ENCODE measurements at regions not wholly inside any gene's neighbourhood (a gene's known extent, or its start where the extent isn't known, plus 50 kb on each side); places are given as distances from the start of the nearest gene placed in this dataset.

DNA sequence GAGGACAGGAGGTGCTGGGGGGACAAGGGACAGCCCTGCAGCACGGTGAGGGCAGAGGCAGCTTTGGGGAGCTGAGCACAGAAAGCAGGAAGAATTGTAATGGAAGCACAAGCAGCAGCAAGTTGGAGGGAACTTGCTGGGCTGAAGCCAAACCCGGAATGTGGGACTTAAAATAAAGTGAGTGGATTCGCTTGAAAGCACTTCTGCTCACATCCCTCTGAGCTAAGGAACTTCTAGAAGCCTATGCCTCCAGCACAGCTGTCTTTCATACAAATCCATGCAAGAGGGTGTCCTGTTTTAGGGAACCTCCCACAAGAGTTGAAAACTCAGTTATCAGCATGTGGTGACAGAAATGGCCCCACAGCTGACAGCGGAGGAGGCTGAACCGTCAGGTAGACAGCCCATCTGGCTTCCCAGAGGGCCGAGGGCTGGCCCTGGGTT lies 71.4 kb upstream of the MLN start:
- Mint-ChIP-seq H3K36me3 (no peaks in the 10 kb centered on the region), H3K4me1 (peaks cover 2% of the 10 kb centered on the region), H3K27ac (peak overlapping the region; percentile 70), H3K27me3 (peaks cover 26% of the 10 kb centered on the region), H3K9me3 (no peaks in the 10 kb centered on the region), H3K4me3 (no peak overlapping the region)
- DNase-seq (no peak), ATAC-seq (ENCODE audit: low read depth) (no peak)
- POLR2A ChIA-PET, result no interaction called here

DNA sequence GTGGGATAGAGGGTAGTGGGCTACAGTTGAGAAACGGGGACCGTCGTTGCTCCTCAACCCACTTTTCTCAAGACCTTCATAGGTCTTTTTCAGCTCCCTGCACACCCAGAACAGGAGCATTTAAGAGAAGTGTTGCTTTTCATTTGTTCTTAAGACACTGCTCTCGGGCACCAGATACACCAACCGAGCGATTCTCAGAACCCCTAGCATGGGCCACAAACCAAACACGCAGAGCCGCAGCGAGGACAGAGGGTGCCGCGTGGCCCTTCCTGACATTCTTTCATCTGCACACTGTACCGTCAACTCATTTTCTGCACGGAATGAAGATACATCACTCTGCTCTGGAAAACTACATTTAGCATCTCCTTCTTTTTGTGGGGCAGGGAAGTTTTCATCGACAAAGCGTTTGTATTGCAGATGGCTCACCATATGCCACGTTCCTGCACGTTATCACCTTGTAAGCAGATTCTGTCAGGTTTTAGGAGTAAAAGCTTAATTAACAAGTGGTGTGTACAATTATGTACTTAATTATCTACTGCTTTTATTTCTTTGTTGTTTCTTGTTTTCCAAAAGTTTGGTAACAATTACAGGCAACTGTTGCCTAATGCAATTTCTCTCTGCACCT lies 70.4 kb upstream of the MLN start:
- no peaks in the 10 kb centered on the region for H3K9me3 Mint-ChIP-seq
- H3K36me3 Mint-ChIP-seq, result no peaks in the 10 kb centered on the region
- ATAC-seq (ENCODE audit: low read depth), result no peak
- H3K4me3 Mint-ChIP-seq, result no peak overlapping the region
- DNase-seq, result no peak
- peaks cover 33% of the 10 kb centered on the region for H3K27me3 Mint-ChIP-seq
- H3K27ac Mint-ChIP-seq, result no peak overlapping the region
- POLR2A ChIA-PET, result no interaction called here
- H3K4me1 Mint-ChIP-seq, result peaks cover 2% of the 10 kb centered on the region

DNA sequence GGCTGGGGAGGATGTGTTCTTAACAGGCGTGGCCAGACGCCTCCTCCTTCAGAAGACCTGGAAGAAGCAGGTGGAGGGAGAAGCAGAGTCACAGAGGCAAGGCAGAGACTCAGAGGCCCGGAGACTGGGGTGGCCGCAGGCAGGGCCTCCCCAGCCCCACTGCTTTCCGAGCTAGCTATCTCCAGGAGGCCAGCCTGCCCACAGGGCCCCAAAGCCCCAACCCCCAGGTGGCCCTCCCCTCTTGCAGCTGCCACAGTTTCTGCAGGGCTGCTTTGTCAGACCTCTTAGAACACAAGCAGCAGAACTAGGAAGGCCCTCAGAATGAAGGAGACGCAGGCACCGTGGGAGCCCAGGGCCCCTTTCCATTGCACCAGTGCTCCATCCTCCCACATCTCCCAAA lies 69.0 kb upstream of the MLN start:
- Mint-ChIP-seq H3K4me1 (peaks cover 2% of the 10 kb centered on the region), H3K4me3 (no peak overlapping the region), H3K9me3 (no peaks in the 10 kb centered on the region), H3K36me3 (no peaks in the 10 kb centered on the region), H3K27ac (no peak overlapping the region), H3K27me3 (peaks cover 46% of the 10 kb centered on the region)
- DNase-seq (no peak), ATAC-seq (ENCODE audit: low read depth) (no peak)
- POLR2A ChIA-PET, result no interaction called here

DNA sequence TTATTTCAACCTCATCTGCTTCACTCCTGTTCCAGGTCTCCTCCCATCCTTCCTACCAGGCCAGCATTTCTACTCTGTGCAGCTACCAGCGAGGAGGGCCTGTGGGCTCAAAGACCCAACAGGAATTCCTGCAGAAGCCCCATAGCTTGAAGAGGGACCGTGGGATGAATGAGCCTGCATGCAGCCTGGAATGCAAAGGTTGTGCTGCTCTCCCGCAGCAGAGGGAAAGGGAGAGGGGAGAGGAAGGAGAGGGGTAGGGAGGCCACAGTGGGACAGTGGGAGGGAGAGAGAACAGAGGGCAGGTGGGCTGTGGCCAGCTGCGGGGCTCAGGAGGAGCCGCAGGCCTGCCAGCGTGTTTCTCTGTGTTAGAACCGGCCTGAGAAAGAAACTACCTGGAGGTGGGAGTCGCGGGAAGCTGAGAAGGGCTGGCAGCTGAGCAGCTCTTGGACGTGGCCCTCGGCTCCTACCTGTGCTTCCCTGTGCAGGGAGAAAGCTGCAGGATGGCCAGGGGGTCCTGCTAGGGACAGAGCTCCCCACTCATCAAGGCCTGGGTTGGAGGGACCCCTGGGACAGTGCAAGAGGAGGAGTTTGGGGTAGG lies 66.1 kb upstream of the MLN start:
- H3K4me1 Mint-ChIP-seq, result peaks cover 1% of the 10 kb centered on the region
- H3K4me3 Mint-ChIP-seq, result no peak overlapping the region
- H3K27ac Mint-ChIP-seq, result peak overlapping the region; percentile 15
- H3K27me3 Mint-ChIP-seq, result peaks cover 38% of the 10 kb centered on the region
- peaks cover 7% of the 10 kb centered on the region for H3K9me3 Mint-ChIP-seq
- no peak for ATAC-seq (ENCODE audit: low read depth)
- peaks cover 3% of the 10 kb centered on the region for H3K36me3 Mint-ChIP-seq
- DNase-seq, result no peak
- POLR2A ChIA-PET, result no interaction called here

DNA sequence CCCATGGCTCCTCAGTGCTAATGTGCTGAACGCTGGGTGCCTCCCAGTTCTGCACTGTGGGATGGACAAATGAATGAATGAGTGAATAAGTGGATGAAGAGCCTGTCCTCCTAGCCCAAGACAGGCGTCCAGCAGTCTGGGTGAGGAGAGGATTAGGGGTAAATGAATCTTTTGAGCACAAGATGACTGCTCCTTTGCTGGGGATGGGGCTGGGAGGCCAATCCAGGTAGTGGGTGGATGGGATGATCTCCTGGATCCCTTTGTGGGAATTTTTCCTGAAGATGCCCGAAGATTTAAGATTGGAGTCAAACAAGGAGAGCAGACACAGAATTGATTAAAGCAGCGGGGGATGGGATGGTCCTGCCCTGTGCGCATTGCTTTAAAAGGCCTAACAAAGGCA lies 65.3 kb upstream of the MLN start:
- Mint-ChIP-seq H3K4me3 (no peak overlapping the region), H3K27ac (no peak overlapping the region), H3K9me3 (peaks cover 7% of the 10 kb centered on the region), H3K4me1 (peaks cover under 1% of the 10 kb centered on the region), H3K27me3 (peaks cover 33% of the 10 kb centered on the region), H3K36me3 (peaks cover 3% of the 10 kb centered on the region)
- ATAC-seq (ENCODE audit: low read depth) (no peak), DNase-seq (no peak)
- POLR2A ChIA-PET, result interaction anchor here (0.9 kb wide), 1 partner anchor 35 kb away, joined by 4 read pairs; no protein-coding TSS in a partner anchor

DNA sequence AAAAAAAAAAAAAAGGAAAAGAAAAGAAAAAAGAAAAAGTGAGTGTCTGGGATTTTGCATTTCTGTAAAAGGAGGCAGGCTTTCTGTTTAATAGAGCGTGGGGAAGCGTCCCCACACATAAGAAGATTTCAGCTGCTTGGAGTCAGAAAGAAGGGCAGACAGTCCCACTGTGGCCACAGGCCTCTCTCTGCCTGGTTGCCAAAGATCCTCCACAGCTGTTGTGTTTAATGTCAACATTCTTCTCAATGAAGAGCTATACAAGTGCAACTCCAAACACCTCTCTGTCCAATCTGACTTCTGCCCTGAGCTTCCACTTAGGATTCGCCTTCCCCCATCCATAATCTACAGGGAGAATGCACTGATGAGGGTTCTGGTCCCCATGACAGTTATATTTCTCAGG lies 64.3 kb upstream of the MLN start:
- peaks cover 3% of the 10 kb centered on the region for H3K36me3 Mint-ChIP-seq
- no peak overlapping the region for H3K27ac Mint-ChIP-seq
- ATAC-seq (ENCODE audit: low read depth), result no peak
- DNase-seq, result no peak
- H3K9me3 Mint-ChIP-seq, result peaks cover 7% of the 10 kb centered on the region
- peaks cover 4% of the 10 kb centered on the region for H3K4me1 Mint-ChIP-seq
- POLR2A ChIA-PET, result interaction anchor here (0.9 kb wide), 1 partner anchor 36 kb away, joined by 4 read pairs; no protein-coding TSS in a partner anchor
- H3K27me3 Mint-ChIP-seq, result peaks cover 31% of the 10 kb centered on the region
- H3K4me3 Mint-ChIP-seq, result no peak overlapping the region

DNA sequence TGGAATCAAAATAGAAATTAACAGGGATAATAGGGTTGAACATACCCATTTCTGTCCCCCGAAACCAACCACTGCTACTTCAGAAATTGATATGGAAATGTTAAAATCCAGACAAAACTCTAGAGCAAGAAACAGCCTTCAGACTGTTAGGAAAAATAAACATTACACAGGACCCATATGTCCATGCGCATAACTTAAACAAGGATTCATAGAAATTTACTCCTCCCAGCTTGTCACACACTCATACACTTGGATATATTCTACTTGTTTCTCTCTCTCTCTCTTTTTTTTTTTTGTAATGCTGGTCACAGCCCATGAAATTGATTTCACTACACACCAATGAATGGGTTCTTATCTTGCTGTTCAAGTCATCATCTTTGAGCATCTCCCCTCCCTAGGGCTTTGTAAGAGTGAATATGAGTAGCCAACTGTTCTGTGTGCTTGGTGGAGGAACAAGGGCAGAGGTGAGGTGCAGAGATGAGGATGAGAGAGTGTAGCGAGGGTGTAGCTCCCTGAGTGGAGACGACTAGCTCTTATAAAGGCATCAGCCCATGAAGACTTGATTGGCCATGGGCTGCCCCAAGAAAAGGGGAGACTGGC lies 61.8 kb upstream of the MLN start:
- DNase-seq (no peak), ATAC-seq (ENCODE audit: low read depth) (no peak)
- H3K36me3 Mint-ChIP-seq, result peaks cover 3% of the 10 kb centered on the region
- peaks cover 21% of the 10 kb centered on the region for H3K4me1 Mint-ChIP-seq
- POLR2A ChIA-PET, result no interaction called here
- H3K4me3 Mint-ChIP-seq, result no peak overlapping the region
- H3K9me3 Mint-ChIP-seq, result peaks cover 7% of the 10 kb centered on the region
- peaks cover 38% of the 10 kb centered on the region for H3K27me3 Mint-ChIP-seq
- H3K27ac Mint-ChIP-seq, result no peak overlapping the region

DNA sequence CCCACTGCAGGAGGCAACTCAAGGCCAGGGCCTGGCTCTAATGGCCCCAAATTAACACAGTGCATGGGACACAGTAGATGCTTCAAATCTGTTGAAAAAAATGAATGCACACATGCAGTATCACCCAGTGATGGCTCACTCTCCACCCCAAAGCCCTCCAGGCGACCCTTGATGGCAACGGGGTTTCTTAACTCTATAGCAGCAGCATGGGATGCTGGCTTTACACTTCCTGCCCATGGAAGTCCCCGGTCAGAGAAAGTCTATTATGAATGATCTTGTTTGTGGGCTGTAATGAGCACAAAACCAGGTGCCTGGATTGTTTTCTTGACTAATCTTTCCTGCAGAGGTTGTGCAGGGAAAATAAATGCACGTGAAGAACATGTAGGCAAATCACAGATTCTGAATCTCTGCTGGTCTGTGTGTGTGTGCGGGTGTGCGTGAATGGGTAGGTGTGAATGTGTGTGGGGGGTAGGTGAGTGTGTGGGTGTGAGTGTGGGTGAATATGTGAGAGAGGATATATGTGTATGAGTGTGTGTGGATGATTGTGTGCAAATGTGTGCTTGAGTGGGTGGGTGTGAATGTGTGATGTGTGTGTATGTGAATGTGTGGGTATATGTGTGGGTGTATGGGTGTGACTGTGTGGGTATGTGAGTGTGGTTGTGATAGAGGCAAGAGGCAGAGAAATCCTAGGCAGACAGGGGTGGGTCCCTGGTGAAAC lies 60.1 kb upstream of the MLN start:
- Mint-ChIP-seq H3K9me3 (peaks cover 7% of the 10 kb centered on the region), H3K36me3 (peaks cover 3% of the 10 kb centered on the region), H3K4me3 (no peak overlapping the region), H3K27ac (no peak overlapping the region), H3K4me1 (peaks cover 23% of the 10 kb centered on the region), H3K27me3 (peaks cover 37% of the 10 kb centered on the region)
- DNase-seq (no peak), ATAC-seq (ENCODE audit: low read depth) (no peak)
- POLR2A ChIA-PET, result no interaction called here

DNA sequence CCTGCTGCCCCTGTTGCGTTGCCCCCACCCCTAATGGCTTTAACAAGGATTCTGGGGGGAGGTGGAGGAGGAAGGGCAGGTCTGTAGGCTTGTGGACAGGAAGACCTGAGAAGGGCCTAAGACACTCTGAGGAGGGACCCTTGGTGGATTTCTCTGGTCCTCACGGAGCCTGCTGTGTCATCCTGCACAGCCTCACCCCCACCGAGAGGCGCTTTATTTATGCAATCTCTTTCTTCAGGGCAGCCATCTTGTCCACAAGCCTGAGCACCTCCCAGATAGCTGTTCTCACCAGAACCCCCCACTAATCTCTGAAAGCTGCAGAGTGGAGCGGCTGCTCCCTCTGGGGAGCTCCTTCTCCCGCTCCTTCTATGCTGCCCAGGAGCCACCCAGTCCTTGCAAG lies 59.3 kb upstream of the MLN start:
- POLR2A ChIA-PET, result no interaction called here
- ATAC-seq (ENCODE audit: low read depth) (no peak), DNase-seq (no peak)
- peaks cover 34% of the 10 kb centered on the region for H3K27me3 Mint-ChIP-seq
- no peak overlapping the region for H3K4me3 Mint-ChIP-seq
- no peak overlapping the region for H3K27ac Mint-ChIP-seq
- H3K36me3 Mint-ChIP-seq, result peaks cover 3% of the 10 kb centered on the region
- H3K9me3 Mint-ChIP-seq, result peaks cover 7% of the 10 kb centered on the region
- H3K4me1 Mint-ChIP-seq, result peaks cover 24% of the 10 kb centered on the region

DNA sequence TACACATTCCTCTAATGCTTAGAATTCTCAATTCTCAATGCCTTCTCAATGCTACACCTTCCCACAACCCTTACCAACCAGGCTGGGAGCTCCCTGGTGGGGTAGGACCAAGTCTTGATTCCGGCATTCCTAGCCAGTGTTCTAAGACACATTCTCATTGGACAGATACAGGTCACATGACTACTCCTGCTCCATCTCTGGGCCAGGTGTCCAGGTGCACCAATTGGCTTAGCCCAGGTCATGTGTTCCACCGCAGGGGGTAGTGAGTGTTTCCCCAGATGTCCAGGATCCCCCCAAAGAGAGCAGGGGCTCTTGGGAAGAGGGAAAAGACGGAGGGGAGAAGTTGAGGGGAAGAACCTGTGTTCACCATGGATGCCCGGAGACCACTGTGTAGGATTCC lies 58.7 kb upstream of the MLN start:
- Mint-ChIP-seq H3K36me3 (peaks cover 3% of the 10 kb centered on the region), H3K27ac (no peak overlapping the region), H3K9me3 (peaks cover 7% of the 10 kb centered on the region), H3K4me1 (peaks cover 26% of the 10 kb centered on the region), H3K4me3 (no peak overlapping the region), H3K27me3 (peaks cover 31% of the 10 kb centered on the region)
- POLR2A ChIA-PET, result interaction anchor here (2.9 kb wide), 1 partner anchor 42 kb away, joined by 22 read pairs; no protein-coding TSS in a partner anchor
- DNase-seq (no peak), ATAC-seq (ENCODE audit: low read depth) (no peak)

DNA sequence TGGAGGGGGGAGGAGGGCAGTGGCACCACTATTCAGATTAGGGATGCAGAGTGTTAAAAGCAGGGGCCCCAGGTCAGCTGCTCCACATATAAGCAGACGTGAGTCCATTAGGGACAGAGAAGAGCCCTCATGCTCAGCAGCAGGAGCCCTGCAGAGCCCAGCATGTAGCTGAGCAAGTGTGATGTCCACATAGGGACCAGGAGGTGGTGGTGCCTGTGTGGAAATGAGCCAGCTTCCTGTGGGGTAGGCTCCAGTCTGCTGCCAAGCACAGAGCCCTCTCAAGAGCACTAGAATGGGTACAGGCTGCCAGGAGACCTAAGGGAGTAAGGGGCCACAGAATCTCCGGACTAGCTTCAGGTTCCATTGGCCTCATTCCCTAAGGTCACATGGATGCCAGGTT lies 57.9 kb upstream of the MLN start:
- H3K4me1 Mint-ChIP-seq, result peaks cover 33% of the 10 kb centered on the region
- ATAC-seq (ENCODE audit: low read depth) (no peak), DNase-seq (no peak)
- peaks cover 36% of the 10 kb centered on the region for H3K27me3 Mint-ChIP-seq
- H3K4me3 Mint-ChIP-seq, result no peak overlapping the region
- peaks cover 7% of the 10 kb centered on the region for H3K9me3 Mint-ChIP-seq
- no peak overlapping the region for H3K27ac Mint-ChIP-seq
- POLR2A ChIA-PET, result interaction anchor here (0.5 to 2.9 kb wide), 6 partner anchors 32 to 172 kb away, joined by 3 to 22 read pairs (median 5); no protein-coding TSS in a partner anchor
- H3K36me3 Mint-ChIP-seq, result peaks cover 3% of the 10 kb centered on the region

DNA sequence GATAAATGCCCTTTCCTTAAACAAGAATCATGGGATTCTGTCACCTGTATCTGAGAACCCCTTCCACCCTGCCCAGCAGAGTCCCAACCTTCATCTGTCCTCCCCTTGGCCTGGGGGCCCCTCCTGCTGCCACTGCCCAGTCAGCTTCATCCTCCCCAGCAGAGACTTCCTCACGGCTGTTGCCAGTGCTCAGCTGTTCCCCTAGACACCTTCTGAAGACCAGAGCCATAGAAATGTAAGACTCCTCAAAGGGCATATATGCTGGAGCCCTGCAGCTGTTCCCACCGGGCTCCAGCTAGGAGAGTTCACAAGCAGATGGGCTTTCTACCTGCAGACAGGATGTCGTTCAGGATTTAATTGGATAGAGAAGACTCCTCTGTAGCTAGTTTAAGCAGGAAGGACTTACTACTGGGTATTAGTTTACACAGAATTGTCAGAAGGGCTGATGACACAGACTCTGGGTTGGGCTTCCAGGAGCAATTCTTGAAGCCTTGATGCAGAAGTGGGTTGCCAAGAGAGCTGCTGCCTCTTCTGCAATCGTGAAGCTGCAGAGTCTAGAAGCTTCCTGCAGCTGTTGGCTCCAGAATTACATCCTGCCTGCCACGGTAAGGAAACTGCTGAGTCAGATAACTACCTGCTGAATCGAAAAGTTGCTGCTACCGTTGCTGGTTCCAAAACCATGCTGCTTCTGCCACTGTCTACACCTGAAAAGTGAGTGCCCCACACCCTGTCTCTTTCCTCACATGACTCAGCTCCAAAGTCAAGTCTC lies 57.1 kb upstream of the MLN start:
- peak overlapping the region; percentile 47 for H3K27ac Mint-ChIP-seq
- H3K36me3 Mint-ChIP-seq, result peaks cover 2% of the 10 kb centered on the region
- ATAC-seq (ENCODE audit: low read depth) (peak; percentile 59), DNase-seq (no peak)
- peak overlapping the region; percentile 27 for H3K4me3 Mint-ChIP-seq
- H3K9me3 Mint-ChIP-seq, result peaks cover 2% of the 10 kb centered on the region
- H3K4me1 Mint-ChIP-seq, result peaks cover 40% of the 10 kb centered on the region
- peaks cover 31% of the 10 kb centered on the region for H3K27me3 Mint-ChIP-seq
- POLR2A ChIA-PET, result interaction anchor here (0.6 to 2.9 kb wide), 6 partner anchors 33 to 422 kb away, joined by 3 to 22 read pairs (median 5); no protein-coding TSS in a partner anchor

DNA sequence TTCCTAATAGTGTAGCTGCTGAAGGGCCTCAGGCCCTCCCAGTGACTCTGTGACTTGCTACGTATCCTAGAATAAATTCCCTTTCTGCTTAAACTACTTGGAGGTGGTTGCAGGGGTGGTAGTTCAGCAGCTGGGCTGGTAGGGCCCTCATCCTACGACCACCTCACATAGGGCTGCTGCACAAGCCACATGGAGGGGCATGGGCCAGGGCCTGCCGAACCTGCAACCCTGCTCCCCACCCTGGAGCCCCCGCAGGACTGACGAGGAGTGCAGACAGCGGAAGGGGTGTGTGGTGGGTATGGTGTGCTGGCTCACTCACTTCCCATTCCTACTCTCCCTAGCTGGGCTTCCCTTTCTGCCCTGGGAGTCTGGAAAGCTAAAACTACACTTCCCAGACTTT lies 56.2 kb upstream of the MLN start:
- H3K4me3 Mint-ChIP-seq, result no peak overlapping the region
- H3K27me3 Mint-ChIP-seq, result peaks cover 34% of the 10 kb centered on the region
- POLR2A ChIA-PET, result interaction anchor here (0.6 to 2.9 kb wide), 3 partner anchors 45 to 423 kb away, joined by 3 to 22 read pairs (median 6); no protein-coding TSS in a partner anchor
- peaks cover under 1% of the 10 kb centered on the region for H3K9me3 Mint-ChIP-seq
- no peak overlapping the region for H3K27ac Mint-ChIP-seq
- DNase-seq (no peak), ATAC-seq (ENCODE audit: low read depth) (no peak)
- H3K4me1 Mint-ChIP-seq, result peaks cover 43% of the 10 kb centered on the region
- peaks cover under 1% of the 10 kb centered on the region for H3K36me3 Mint-ChIP-seq

Data from activated naive CD8-positive, alpha-beta T cell treated with anti-CD3 and anti-CD28 coated beads, Interleukin-2, amount 10 ng/mL, durations not matched to agents 7 days and 5 days (primary cell).